Hepatocyte (in vitro differentiated cells): ENCODE measurements at regions not wholly inside any gene's neighbourhood (a gene's known extent, or its start where the extent isn't known, plus 50 kb on each side); places are given as distances from the start of the nearest gene placed in this dataset.

Source experiments
- CTCF ChIP-seq: fragments of 200-600 bp; sonication (generic); IDR thresholded peaks from 2 replicates; pipeline ENCODE4 v1.5.1; 2016; ENCODE audit warnings: antibody characterized with exemption, mild to moderate bottlenecking; ENCODE audit not compliant: poor library complexity
- EZH2 ChIP-seq: fragments of 200-600 bp; sonication (generic); IDR thresholded peaks from 2 replicates; pipeline ENCODE4 v1.6.1; 2016; ENCODE audit warnings: antibody characterized with exemption, mild to moderate bottlenecking, borderline replicate concordance
- EZH2phosphoT487 ChIP-seq: fragments of 200-600 bp; sonication (generic); IDR thresholded peaks from one replicate; pipeline ENCODE4 v1.6.1; 2018; ENCODE audit warnings: antibody characterized with exemption, mild to moderate bottlenecking, low read depth, moderate library complexity; ENCODE audit not compliant: unreplicated experiment, severe bottlenecking

- TF ChIP-seq EZH2 = no peak
- TF ChIP-seq CTCF = no peak
- TF ChIP-seq EZH2phosphoT487 = no peak
These were observed 665.7 kb downstream of the MRPL39 start for GRCh38 chr21:24941316-24942185.
